Nephron progenitor cell (in vitro differentiated cells): ENCODE measurements at regions not wholly inside any gene's neighbourhood (a gene's known extent, or its start where the extent isn't known, plus 50 kb on each side); places are given as distances from the start of the nearest gene placed in this dataset.

Experiments used
- DNase-seq: peaks from one replicate; pipeline ENCODE4 v3.0.0; 2021
- H3K27ac Mint-ChIP-seq: 2 replicates; pipeline ENCODE4 v1.8.0; 2021; ENCODE audit warnings: mild to moderate bottlenecking, moderate library complexity, mixed read lengths
- H3K27me3 Mint-ChIP-seq: 2 replicates; pipeline ENCODE4 v1.8.0; 2021; ENCODE audit warnings: mild to moderate bottlenecking, low read depth, mixed read lengths; ENCODE audit not compliant: poor library complexity
- H3K36me3 Mint-ChIP-seq: 2 replicates; pipeline ENCODE4 v1.8.0; 2021; ENCODE audit warnings: low read depth, mixed read lengths
- H3K4me1 Mint-ChIP-seq: 2 replicates; pipeline ENCODE4 v1.8.0; 2021; ENCODE audit warnings: mixed read lengths
- H3K4me3 Mint-ChIP-seq: 2 replicates; pipeline ENCODE4 v1.8.0; 2021; ENCODE audit warnings: mild to moderate bottlenecking, moderate library complexity, mixed read lengths
- H3K9me3 Mint-ChIP-seq: 2 replicates; pipeline ENCODE4 v1.8.0; 2021; ENCODE audit warnings: mild to moderate bottlenecking, moderate library complexity, mixed read lengths
- TF ChIP-seq, protein P1 (sequence below): fragments of 200-600 bp; sonication (generic); IDR thresholded peaks from 2 replicates; pipeline ENCODE4 v1.5.0; 2021; ENCODE audit warnings: antibody characterized with exemption

DNA sequence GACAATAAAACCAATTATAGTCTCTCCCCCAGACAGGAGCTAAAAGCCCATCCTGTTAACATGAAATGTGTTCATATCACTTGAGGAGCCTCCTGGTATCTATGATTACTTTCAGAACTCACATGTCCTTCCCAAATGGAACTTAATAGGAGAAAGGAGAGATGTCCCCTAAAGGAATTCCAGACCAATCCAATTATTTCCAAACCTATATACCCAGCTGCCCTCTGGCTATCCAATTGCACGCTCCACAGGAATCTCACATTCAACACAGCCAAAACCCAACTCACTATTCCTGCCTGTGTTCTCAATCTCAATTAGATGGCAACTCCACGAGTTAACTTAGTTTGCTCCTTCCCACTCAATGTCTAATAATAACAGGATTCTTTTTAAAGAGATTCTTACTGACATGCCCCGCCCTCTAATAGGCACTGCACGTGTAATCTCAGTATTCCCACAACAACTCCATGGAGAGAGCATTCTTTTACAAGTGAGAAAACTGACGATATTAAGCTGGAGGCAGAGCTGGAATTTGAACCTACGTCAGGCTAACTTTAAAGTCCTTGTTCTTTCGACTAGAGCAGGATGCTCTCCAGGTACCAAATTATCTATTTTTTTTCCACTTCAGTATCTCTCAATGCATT lies 59.1 kb upstream of the SEC16B start:
- H3K4me3 Mint-ChIP-seq, result no peak overlapping the region
- H3K4me1 Mint-ChIP-seq, result peaks cover 3% of the 10 kb centered on the region
- peaks cover 8% of the 10 kb centered on the region for H3K27me3 Mint-ChIP-seq
- H3K36me3 Mint-ChIP-seq, result peaks cover 3% of the 10 kb centered on the region
- TF ChIP-seq, protein P1, sequence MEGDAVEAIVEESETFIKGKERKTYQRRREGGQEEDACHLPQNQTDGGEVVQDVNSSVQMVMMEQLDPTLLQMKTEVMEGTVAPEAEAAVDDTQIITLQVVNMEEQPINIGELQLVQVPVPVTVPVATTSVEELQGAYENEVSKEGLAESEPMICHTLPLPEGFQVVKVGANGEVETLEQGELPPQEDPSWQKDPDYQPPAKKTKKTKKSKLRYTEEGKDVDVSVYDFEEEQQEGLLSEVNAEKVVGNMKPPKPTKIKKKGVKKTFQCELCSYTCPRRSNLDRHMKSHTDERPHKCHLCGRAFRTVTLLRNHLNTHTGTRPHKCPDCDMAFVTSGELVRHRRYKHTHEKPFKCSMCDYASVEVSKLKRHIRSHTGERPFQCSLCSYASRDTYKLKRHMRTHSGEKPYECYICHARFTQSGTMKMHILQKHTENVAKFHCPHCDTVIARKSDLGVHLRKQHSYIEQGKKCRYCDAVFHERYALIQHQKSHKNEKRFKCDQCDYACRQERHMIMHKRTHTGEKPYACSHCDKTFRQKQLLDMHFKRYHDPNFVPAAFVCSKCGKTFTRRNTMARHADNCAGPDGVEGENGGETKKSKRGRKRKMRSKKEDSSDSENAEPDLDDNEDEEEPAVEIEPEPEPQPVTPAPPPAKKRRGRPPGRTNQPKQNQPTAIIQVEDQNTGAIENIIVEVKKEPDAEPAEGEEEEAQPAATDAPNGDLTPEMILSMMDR, result no peak
- no peak for DNase-seq
- H3K9me3 Mint-ChIP-seq, result no peaks in the 10 kb centered on the region
- H3K27ac Mint-ChIP-seq, result no peak overlapping the region

DNA sequence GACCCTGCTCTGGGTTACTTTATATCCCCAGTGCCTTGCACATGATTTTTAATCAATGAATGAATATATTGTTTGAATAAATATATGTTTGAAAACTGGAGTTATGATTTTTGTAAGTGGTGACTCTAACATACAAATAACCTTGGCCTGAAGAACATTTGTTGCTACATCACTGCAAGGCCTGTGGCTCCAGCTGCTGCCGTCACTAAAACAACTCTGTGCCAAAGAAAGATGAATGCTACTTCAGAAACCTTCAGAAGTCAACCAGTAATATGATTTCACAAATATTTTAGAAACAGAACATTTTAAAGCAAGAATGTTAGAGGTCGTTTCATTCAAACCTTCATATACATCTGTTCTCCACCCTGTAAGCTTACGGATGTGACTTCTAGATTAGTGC lies 60.6 kb upstream of the SEC16B start:
- Mint-ChIP-seq H3K27ac (no peak overlapping the region), H3K9me3 (no peaks in the 10 kb centered on the region), H3K4me1 (peaks cover 3% of the 10 kb centered on the region), H3K4me3 (no peak overlapping the region), H3K36me3 (no peaks in the 10 kb centered on the region), H3K27me3 (peaks cover 8% of the 10 kb centered on the region)
- TF ChIP-seq, protein P1, result no peak
- DNase-seq, result no peak

DNA sequence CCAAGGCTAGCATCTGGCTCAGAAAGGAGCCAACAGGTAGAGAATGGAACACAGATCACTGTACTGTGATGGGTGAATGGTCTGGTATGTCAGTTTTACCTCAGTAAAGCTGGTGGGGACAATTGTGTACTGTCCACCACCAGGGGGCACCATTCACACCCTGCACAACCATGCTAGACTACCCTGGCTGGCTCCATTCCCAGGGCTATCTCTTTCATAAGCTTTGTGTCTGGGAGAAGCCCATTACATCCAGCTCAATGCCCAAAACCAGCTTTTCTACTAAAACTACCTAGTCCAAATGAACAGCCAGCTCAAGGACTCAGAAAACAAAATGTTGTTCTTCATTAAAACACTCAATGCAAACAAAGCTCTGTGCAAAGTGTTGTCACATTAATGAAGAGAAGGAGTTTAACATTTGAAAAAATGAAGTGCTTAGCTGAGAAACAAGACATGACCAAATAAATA lies 62.0 kb upstream of the RASAL2 start:
- Mint-ChIP-seq H3K36me3 (no peaks in the 10 kb centered on the region), H3K4me1 (peaks cover 3% of the 10 kb centered on the region), H3K4me3 (no peak overlapping the region), H3K27me3 (peaks cover 3% of the 10 kb centered on the region), H3K27ac (no peak overlapping the region), H3K9me3 (peaks cover 7% of the 10 kb centered on the region)
- peak; percentile 79 for DNase-seq
- TF ChIP-seq, protein P1, result peak; percentile 79

DNA sequence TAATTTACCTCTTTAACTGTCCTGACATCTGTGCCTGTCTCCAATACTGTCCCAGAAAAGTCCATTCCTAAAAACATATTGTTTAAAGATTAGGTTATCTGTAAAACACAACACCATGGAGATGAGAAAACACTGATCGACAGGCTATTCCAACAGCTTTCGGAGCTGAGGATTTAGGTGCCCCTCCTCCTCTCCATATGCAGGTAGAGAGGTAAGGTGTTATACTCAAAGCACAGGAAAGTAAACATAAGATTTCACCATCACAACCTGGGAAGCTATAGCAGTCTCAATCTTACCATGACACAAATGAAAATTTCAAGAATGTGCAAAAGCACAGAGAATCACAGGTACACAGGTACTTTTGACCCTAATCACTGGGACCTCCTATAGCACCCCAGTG lies 60.9 kb upstream of the RASAL2 start:
- TF ChIP-seq, protein P1, result no peak
- no peak for DNase-seq
- peaks cover 10% of the 10 kb centered on the region for H3K9me3 Mint-ChIP-seq
- no peak overlapping the region for H3K4me3 Mint-ChIP-seq
- no peaks in the 10 kb centered on the region for H3K36me3 Mint-ChIP-seq
- H3K4me1 Mint-ChIP-seq, result peaks cover 3% of the 10 kb centered on the region
- peaks cover 7% of the 10 kb centered on the region for H3K27me3 Mint-ChIP-seq
- H3K27ac Mint-ChIP-seq, result no peak overlapping the region

DNA sequence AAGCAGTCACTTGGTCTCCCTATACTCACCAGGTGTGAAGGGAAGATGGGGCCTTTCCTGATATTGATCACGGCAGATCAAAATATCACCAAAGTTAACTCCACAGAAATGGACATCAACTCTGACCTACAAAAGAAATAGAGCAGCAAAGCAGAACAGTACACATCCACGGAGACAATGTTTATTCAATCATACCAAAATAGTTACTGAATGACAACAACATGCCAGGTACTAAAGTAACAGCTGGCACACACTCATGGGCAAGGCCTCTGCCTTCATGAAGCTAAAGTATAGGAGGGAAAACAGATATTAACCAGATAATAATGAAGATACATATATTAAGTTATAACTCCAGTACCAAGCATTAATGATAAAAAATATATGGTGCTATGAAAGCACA lies 59.2 kb upstream of the RASAL2 start:
- H3K27me3 Mint-ChIP-seq, result peaks cover 7% of the 10 kb centered on the region
- TF ChIP-seq, protein P1, result no peak
- H3K27ac Mint-ChIP-seq, result no peak overlapping the region
- no peaks in the 10 kb centered on the region for H3K36me3 Mint-ChIP-seq
- peaks cover 10% of the 10 kb centered on the region for H3K9me3 Mint-ChIP-seq
- no peak for DNase-seq
- H3K4me1 Mint-ChIP-seq, result peaks cover 3% of the 10 kb centered on the region
- no peak overlapping the region for H3K4me3 Mint-ChIP-seq

DNA sequence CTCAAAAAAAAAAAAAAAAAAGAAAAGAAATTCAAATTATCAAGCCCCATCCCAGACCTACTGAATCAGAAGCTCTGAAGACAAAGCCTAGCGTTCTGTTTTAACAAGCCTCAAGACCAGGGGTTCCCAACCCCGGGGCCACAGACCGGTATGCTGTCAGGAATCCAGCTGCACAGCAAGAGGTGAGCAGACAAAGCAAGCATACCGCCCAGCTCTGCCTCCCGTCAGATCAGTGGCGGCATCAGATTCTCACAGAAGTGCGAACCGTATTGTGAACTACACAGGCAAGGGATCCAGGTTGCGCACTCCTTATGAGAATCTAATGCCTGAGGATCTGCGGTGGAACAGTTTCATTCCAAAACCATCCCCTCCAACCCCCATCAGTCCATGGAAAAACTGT lies 57.8 kb upstream of the RASAL2 start:
- peaks cover 3% of the 10 kb centered on the region for H3K4me1 Mint-ChIP-seq
- TF ChIP-seq, protein P1, result no peak
- H3K27me3 Mint-ChIP-seq, result peaks cover 10% of the 10 kb centered on the region
- DNase-seq, result no peak
- no peaks in the 10 kb centered on the region for H3K36me3 Mint-ChIP-seq
- no peak overlapping the region for H3K27ac Mint-ChIP-seq
- no peak overlapping the region for H3K4me3 Mint-ChIP-seq
- peaks cover 10% of the 10 kb centered on the region for H3K9me3 Mint-ChIP-seq
